Ishikawa (cell line): ENCODE measurements at regions not wholly inside any gene's neighbourhood (a gene's known extent, or its start where the extent isn't known, plus 50 kb on each side); places are given as distances from the start of the nearest gene placed in this dataset.

ENCODE experiments used
- CEBPB ChIP-seq: IDR thresholded peaks from 2 replicates; pipeline ENCODE4 v1.6.1; 2012
- CREB1 ChIP-seq: IDR thresholded peaks from 2 replicates; pipeline ENCODE4 v1.6.1; 2012; ENCODE audit warnings: low read depth
- EGR1 ChIP-seq: IDR thresholded peaks from 2 replicates; pipeline ENCODE4 v1.6.1; 2012
- EP300 ChIP-seq: IDR thresholded peaks from 2 replicates; pipeline ENCODE4 v1.6.1; 2012; ENCODE audit warnings: borderline replicate concordance
- FOXM1 ChIP-seq: IDR thresholded peaks from 2 replicates; pipeline ENCODE4 v1.6.1; 2012; ENCODE audit warnings: low read depth, borderline replicate concordance
- NFIC ChIP-seq: IDR thresholded peaks from 2 replicates; pipeline ENCODE4 v1.6.1; 2012
- RAD21 ChIP-seq: IDR thresholded peaks from 2 replicates; pipeline ENCODE4 v1.6.1; 2012; ENCODE audit warnings: low read depth
- TAF1 ChIP-seq: IDR thresholded peaks from 2 replicates; pipeline ENCODE4 v1.6.1; 2012; ENCODE audit warnings: low read depth, mild to moderate bottlenecking
- TCF12 ChIP-seq: IDR thresholded peaks from 2 replicates; pipeline ENCODE4 v1.6.1; 2012; ENCODE audit warnings: low read depth
- TEAD4 ChIP-seq: IDR thresholded peaks from 2 replicates; pipeline ENCODE4 v1.6.1; 2012
- YY1 ChIP-seq: IDR thresholded peaks from 2 replicates; pipeline ENCODE4 v1.6.1; 2012; ENCODE audit warnings: low read depth
- ZBTB7A ChIP-seq: IDR thresholded peaks from 2 replicates; pipeline ENCODE4 v1.6.1; 2012; ENCODE audit warnings: low read depth
- TF ChIP-seq, protein P1 (sequence below): IDR thresholded peaks from 2 replicates; pipeline ENCODE4 v1.6.1; 2012; ENCODE audit warnings: low read depth, mild to moderate bottlenecking
- TF ChIP-seq, protein P2 (sequence below): IDR thresholded peaks from 2 replicates; pipeline ENCODE4 v1.6.1; 2012
- TF ChIP-seq, protein P3 (sequence below): IDR thresholded peaks from 2 replicates; pipeline ENCODE4 v1.6.1; 2012

DNA sequence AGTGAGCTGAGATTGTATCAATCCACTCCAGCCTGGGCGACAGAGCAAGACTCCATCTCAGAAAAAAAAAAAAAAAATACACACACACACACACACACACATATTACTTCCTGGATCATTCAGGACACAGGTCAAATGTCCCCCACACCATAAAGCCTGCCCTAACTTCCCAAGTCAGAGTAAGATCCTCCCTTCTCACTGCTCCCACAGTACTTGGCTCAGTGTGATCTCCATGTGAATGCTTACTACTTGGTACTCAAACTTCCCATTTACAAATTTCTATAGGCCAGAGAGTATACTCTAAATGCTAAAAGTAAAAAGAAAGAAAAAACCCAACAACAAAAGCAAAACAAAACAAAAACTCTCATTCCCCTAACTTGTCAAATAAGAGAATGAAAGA, 386.8 kb downstream of the SLITRK6 start:
- TF ChIP-seq CREB1 (no peak), ZBTB7A (no peak), EP300 (no peak), RAD21 (no peak), TAF1 (no peak), CEBPB (no peak), NFIC (no peak), TEAD4 (no peak), FOXM1 (no peak)
- TF ChIP-seq, protein P1, sequence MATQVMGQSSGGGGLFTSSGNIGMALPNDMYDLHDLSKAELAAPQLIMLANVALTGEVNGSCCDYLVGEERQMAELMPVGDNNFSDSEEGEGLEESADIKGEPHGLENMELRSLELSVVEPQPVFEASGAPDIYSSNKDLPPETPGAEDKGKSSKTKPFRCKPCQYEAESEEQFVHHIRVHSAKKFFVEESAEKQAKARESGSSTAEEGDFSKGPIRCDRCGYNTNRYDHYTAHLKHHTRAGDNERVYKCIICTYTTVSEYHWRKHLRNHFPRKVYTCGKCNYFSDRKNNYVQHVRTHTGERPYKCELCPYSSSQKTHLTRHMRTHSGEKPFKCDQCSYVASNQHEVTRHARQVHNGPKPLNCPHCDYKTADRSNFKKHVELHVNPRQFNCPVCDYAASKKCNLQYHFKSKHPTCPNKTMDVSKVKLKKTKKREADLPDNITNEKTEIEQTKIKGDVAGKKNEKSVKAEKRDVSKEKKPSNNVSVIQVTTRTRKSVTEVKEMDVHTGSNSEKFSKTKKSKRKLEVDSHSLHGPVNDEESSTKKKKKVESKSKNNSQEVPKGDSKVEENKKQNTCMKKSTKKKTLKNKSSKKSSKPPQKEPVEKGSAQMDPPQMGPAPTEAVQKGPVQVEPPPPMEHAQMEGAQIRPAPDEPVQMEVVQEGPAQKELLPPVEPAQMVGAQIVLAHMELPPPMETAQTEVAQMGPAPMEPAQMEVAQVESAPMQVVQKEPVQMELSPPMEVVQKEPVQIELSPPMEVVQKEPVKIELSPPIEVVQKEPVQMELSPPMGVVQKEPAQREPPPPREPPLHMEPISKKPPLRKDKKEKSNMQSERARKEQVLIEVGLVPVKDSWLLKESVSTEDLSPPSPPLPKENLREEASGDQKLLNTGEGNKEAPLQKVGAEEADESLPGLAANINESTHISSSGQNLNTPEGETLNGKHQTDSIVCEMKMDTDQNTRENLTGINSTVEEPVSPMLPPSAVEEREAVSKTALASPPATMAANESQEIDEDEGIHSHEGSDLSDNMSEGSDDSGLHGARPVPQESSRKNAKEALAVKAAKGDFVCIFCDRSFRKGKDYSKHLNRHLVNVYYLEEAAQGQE: no peak

DNA sequence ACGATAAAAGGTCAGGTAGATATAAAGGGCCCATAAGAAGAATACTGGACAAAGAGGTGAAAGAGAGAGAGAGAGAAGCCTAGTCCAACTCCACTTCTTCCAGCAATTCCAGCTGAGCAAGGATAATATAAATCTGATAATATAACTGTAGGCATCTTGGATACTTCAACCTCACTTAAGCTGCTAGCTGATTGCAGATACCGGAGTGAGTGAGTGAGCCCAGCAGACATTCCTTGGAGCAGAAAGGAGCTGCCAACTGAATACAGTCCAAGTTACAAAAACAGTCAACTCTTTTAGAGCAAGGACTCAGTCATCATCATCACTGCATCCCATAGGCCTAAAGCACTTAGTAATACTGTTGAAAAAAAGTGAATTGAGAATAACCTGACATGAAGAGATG, 387.6 kb downstream of the SLITRK6 start:
- TF ChIP-seq TEAD4 (no peak), CREB1 (no peak), RAD21 (no peak)
- TF ChIP-seq, protein P2, sequence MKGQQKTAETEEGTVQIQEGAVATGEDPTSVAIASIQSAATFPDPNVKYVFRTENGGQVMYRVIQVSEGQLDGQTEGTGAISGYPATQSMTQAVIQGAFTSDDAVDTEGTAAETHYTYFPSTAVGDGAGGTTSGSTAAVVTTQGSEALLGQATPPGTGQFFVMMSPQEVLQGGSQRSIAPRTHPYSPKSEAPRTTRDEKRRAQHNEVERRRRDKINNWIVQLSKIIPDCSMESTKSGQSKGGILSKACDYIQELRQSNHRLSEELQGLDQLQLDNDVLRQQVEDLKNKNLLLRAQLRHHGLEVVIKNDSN: no peak

DNA sequence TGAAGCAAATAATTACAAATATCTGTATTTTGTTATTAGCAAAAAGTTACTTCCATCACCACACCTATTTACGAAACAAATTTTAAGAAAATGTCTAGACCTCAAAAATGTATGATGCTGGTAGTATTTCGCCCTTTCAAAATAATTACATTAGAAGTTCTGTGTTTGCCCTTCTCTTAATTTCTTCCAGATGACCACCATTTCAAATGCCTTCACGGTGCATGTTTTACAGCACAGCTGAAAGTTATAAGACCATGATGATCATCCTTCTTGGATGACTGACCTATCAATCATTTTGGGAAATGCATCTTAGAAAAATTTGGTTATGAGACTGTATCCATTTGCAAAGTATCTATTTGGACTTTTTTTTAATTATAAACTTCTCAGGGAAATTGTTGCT, 390.8 kb downstream of the SLITRK6 start:
- TF ChIP-seq EP300: no peak
- no peak for TF ChIP-seq CREB1
- no peak for TF ChIP-seq TAF1
- no peak for TF ChIP-seq CEBPB
- no peak for TF ChIP-seq TEAD4
- no peak for TF ChIP-seq TCF12
- TF ChIP-seq, protein P3, sequence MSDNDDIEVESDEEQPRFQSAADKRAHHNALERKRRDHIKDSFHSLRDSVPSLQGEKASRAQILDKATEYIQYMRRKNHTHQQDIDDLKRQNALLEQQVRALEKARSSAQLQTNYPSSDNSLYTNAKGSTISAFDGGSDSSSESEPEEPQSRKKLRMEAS: no peak
- no peak for TF ChIP-seq EGR1
- no peak for TF ChIP-seq ZBTB7A
- no peak for TF ChIP-seq YY1
- TF ChIP-seq, protein P2: no peak

DNA sequence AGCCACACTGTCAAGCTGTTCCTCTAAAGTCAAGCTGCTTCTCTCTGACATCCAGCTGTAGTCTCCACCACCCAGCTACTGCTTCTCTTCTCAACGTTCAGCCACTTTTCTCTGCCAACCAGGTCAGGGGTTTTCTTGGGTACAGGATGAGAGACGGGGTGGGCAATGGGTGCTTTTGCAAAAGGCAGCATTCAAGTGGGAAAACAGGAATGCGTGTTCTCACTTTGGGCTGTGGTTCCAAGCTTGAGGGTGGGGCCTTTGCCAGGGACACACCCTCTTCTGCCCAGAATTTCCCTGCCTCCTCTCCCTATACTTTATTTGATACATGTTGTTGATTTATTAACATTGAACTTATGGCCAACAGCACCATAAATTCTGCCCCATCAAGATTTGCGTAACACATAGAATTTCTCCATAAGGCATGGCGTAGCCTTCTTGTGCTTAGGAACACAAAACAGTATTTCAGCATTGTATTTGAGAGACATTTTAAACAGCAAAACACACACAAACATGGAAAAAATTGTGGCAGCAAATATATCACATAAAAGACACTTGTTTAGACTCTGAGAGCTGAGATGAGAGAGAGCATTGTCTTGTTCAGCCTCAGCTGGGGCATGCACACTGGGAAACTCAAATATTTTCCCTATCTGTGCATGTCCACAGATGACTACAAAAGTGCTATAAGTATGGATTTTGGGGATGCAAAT, 392.8 kb downstream of the SLITRK6 start:
- TF ChIP-seq CREB1: no peak
- no peak for TF ChIP-seq TCF12
- no peak for TF ChIP-seq ZBTB7A
- no peak for TF ChIP-seq TEAD4
- no peak for TF ChIP-seq EP300
- no peak for TF ChIP-seq RAD21
- TF ChIP-seq, protein P1: no peak
- TF ChIP-seq YY1: no peak
- TF ChIP-seq, protein P2: no peak
- TF ChIP-seq, protein P3: no peak
- no peak for TF ChIP-seq CEBPB
- no peak for TF ChIP-seq FOXM1
- no peak for TF ChIP-seq EGR1
- TF ChIP-seq TAF1: no peak

DNA sequence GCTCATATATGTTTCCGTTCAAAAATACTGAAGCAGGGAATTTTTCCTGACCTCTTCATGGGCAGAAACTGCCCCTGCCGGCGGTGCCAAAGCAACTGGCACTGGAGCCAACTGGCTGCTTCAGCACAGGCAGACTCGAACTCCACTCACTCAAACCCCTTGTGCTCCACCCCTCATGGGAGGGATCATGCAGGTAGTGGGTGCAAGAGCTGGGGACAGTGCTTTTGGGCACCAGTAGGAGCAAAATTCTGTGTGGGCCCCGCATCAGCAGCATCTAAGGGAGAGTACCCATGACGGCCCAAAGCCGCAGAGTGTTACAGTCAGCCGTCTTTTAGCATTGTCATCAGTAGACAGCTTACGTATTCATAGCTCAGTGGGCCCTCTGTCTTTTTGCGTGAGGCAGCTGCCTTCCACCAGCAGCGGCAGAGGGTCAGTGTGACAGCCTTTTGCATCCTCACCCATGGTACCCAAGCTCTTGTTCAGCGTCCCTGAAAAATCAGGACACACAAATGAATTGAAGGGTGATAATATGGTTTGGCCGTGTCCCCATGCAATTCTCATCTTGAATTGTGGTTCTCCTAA, 393.8 kb downstream of the SLITRK6 start:
- TF ChIP-seq CREB1 (no peak), TCF12 (no peak), ZBTB7A (no peak), EGR1 (no peak), FOXM1 (no peak)
- TF ChIP-seq, protein P1: no peak
- TF ChIP-seq, protein P3: no peak
